Mesothelial cell of epicardium (in vitro differentiated cells): ENCODE measurements at regions not wholly inside any gene's neighbourhood (a gene's known extent, or its start where the extent isn't known, plus 50 kb on each side); places are given as distances from the start of the nearest gene placed in this dataset.

Experiments
- DNase-seq, 2 experiments: peaks; one replicate each; pipeline ENCODE4 v3.0.0; 2021; ENCODE audit warnings: low spot score in 2 of 2; ENCODE audit not compliant: unreplicated experiment in 2 of 2
- H3K27ac Mint-ChIP-seq: 2 replicates; pipeline ENCODE4 v1.8.0; 2021; ENCODE audit warnings: mixed read lengths
- H3K27me3 Mint-ChIP-seq: 2 replicates; pipeline ENCODE4 v1.8.0; 2021; ENCODE audit warnings: low read depth, mixed read lengths
- H3K36me3 Mint-ChIP-seq: 2 replicates; pipeline ENCODE4 v1.8.0; 2021; ENCODE audit warnings: mixed read lengths
- H3K4me1 Mint-ChIP-seq: 2 replicates; pipeline ENCODE4 v1.8.0; 2021; ENCODE audit warnings: mixed read lengths
- H3K4me3 Mint-ChIP-seq: 2 replicates; pipeline ENCODE4 v1.8.0; 2021; ENCODE audit warnings: mild to moderate bottlenecking, moderate library complexity, mixed read lengths
- H3K9me3 Mint-ChIP-seq: 2 replicates; pipeline ENCODE4 v1.8.0; 2021; ENCODE audit warnings: mixed read lengths
- TF ChIP-seq, protein P1 (sequence below): fragments of 200-600 bp; sonication (generic); IDR thresholded peaks from one replicate; pipeline ENCODE4 v1.5.0; 2021; ENCODE audit warnings: antibody characterized with exemption; ENCODE audit not compliant: unreplicated experiment

- no peak for DNase-seq
- no peaks in the 10 kb centered on the region for H3K27me3 Mint-ChIP-seq
Measured at GRCh38 chr4:136737066-136737465, 795.2 kb downstream of the PCDH18 start.

GRCh38 chr4:136731025-136731424 is 801.3 kb downstream of the PCDH18 start:
- no peak for DNase-seq
- Mint-ChIP-seq H3K4me3 (no peak overlapping the region), H3K9me3 (no peaks in the 10 kb centered on the region), H3K36me3 (no peaks in the 10 kb centered on the region), H3K4me1 (no peaks in the 10 kb centered on the region), H3K27ac (no peak overlapping the region), H3K27me3 (no peaks in the 10 kb centered on the region)
- TF ChIP-seq, protein P1, sequence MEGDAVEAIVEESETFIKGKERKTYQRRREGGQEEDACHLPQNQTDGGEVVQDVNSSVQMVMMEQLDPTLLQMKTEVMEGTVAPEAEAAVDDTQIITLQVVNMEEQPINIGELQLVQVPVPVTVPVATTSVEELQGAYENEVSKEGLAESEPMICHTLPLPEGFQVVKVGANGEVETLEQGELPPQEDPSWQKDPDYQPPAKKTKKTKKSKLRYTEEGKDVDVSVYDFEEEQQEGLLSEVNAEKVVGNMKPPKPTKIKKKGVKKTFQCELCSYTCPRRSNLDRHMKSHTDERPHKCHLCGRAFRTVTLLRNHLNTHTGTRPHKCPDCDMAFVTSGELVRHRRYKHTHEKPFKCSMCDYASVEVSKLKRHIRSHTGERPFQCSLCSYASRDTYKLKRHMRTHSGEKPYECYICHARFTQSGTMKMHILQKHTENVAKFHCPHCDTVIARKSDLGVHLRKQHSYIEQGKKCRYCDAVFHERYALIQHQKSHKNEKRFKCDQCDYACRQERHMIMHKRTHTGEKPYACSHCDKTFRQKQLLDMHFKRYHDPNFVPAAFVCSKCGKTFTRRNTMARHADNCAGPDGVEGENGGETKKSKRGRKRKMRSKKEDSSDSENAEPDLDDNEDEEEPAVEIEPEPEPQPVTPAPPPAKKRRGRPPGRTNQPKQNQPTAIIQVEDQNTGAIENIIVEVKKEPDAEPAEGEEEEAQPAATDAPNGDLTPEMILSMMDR: no peak

More at GRCh38 chr4:136737066-136737465, 795.2 kb downstream of the PCDH18 start:
- TF ChIP-seq, protein P1: no peak
- Mint-ChIP-seq H3K36me3 (peaks cover 1% of the 10 kb centered on the region), H3K4me3 (no peak overlapping the region), H3K4me1 (no peaks in the 10 kb centered on the region), H3K9me3 (peaks cover 2% of the 10 kb centered on the region), H3K27ac (no peak overlapping the region)

- H3K4me3 Mint-ChIP-seq: no peak overlapping the region
- H3K4me1 Mint-ChIP-seq: no peaks in the 10 kb centered on the region
- TF ChIP-seq, protein P1: no peak
- H3K36me3 Mint-ChIP-seq: no peaks in the 10 kb centered on the region
- H3K27ac Mint-ChIP-seq: no peak overlapping the region
- no peak for DNase-seq
- H3K9me3 Mint-ChIP-seq: peaks cover 18% of the 10 kb centered on the region
- no peaks in the 10 kb centered on the region for H3K27me3 Mint-ChIP-seq
Measured at GRCh38 chr4:136725286-136726081, 806.8 kb downstream of the PCDH18 start.

DNA sequence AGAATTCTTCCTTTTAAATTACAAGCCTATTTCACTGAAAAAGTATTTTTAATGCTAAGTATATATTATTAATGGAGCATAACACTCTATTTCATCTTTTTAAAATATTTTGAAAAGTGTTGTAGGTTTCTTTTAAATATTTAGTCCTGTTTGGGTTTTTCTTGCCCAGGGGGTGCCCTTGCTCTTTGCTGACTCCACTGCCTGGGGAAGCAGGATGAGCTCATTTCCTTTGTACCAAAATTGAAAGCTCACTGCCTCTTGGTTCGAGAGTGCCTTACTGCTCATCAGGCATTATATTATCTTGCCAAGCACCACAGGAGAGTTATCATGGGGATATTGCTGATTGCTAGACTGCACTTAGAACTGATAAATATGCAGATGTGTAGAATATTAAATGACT is 819.2 kb downstream of the PCDH18 start:
- Mint-ChIP-seq H3K9me3 (peaks cover 5% of the 10 kb centered on the region), H3K4me3 (no peak overlapping the region), H3K27ac (no peak overlapping the region), H3K27me3 (no peaks in the 10 kb centered on the region), H3K36me3 (peaks cover 4% of the 10 kb centered on the region), H3K4me1 (peaks cover 9% of the 10 kb centered on the region)
- no peak for DNase-seq
- TF ChIP-seq, protein P1: no peak

- DNase-seq: no peak
- Mint-ChIP-seq H3K9me3 (no peaks in the 10 kb centered on the region), H3K36me3 (no peaks in the 10 kb centered on the region), H3K27ac (no peak overlapping the region), H3K4me3 (no peak overlapping the region), H3K4me1 (peaks cover 9% of the 10 kb centered on the region), H3K27me3 (no peaks in the 10 kb centered on the region)
- TF ChIP-seq, protein P1: no peak
Measured at GRCh38 chr4:136709897-136710296, 822.4 kb downstream of the PCDH18 start.

GRCh38 chr4:136706942-136707341 is 825.4 kb downstream of the PCDH18 start:
- Mint-ChIP-seq H3K27me3 (no peaks in the 10 kb centered on the region), H3K4me1 (peaks cover 6% of the 10 kb centered on the region), H3K27ac (no peak overlapping the region), H3K9me3 (no peaks in the 10 kb centered on the region), H3K36me3 (no peaks in the 10 kb centered on the region), H3K4me3 (no peak overlapping the region)
- no peak for DNase-seq
- TF ChIP-seq, protein P1: no peak
